ENCODE measurements at regions not wholly inside any gene's neighbourhood (a gene's known extent, or its start where the extent isn't known, plus 50 kb on each side); places are given as distances from the start of the nearest gene placed in this dataset.

DNA sequence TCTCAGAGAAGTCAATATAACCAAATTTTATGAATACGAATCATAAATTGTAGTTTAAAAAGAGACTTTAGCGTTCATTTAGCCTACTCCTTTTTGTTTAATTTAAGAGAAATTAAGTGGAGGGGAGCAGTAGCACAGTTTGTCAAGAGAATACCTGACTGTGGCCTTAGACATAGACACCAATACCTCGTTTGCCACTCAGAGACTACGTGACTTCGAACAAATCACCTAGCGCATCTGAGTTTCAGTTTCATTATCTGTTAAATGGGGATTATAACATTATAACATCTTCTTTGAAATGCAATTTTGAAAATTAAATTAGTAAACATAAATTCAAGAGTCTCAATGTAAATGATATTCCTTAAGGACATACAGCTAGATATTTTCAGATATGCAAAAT lies 581.5 kb upstream of the VRK2 start:
- no peaks in the 10 kb centered on the region for H3F3A ChIP-seq (ENCODE audit: low read depth)
- no peaks in the 10 kb centered on the region for H3K36me3 ChIP-seq (ENCODE audit: insufficient read depth, low read length)
- H3K4me1 ChIP-seq (ENCODE audit: insufficient read depth, low read length, poor library complexity, severe bottlenecking), result no peaks in the 10 kb centered on the region
- H3K4me2 ChIP-seq (ENCODE audit: low read depth, low read length, poor library complexity, severe bottlenecking), result no peak overlapping the region
- H4K20me1 ChIP-seq (ENCODE audit: insufficient read depth, low read length, poor library complexity, severe bottlenecking), result no peaks in the 10 kb centered on the region
- no peaks in the 10 kb centered on the region for H3K79me2 ChIP-seq (ENCODE audit: insufficient read depth, low read length)
- no peak overlapping the region for H2AFZ ChIP-seq (ENCODE audit: low read length)
- TF ChIP-seq EZH2phosphoT487 (IDR thresholded peaks at IDR 0.05; ENCODE audit: borderline replicate concordance), result no peak
- TF ChIP-seq, protein P1, sequence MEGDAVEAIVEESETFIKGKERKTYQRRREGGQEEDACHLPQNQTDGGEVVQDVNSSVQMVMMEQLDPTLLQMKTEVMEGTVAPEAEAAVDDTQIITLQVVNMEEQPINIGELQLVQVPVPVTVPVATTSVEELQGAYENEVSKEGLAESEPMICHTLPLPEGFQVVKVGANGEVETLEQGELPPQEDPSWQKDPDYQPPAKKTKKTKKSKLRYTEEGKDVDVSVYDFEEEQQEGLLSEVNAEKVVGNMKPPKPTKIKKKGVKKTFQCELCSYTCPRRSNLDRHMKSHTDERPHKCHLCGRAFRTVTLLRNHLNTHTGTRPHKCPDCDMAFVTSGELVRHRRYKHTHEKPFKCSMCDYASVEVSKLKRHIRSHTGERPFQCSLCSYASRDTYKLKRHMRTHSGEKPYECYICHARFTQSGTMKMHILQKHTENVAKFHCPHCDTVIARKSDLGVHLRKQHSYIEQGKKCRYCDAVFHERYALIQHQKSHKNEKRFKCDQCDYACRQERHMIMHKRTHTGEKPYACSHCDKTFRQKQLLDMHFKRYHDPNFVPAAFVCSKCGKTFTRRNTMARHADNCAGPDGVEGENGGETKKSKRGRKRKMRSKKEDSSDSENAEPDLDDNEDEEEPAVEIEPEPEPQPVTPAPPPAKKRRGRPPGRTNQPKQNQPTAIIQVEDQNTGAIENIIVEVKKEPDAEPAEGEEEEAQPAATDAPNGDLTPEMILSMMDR (conservative IDR thresholded peaks at IDR 0.05; ENCODE audit: low read length), result no peak
- no peaks in the 10 kb centered on the region for H3K27me3 ChIP-seq (ENCODE audit: insufficient read depth, low read length, poor library complexity, severe bottlenecking)
- no peaks in the 10 kb centered on the region for H3K9me2 ChIP-seq (replicated peaks; ENCODE audit: low read depth, low read length)
- no peak overlapping the region for H3K9ac ChIP-seq (ENCODE audit: low read depth, low read length, poor library complexity, severe bottlenecking)
- H3K9me3 ChIP-seq (ENCODE audit: insufficient read depth, low read depth, low read length), result no peaks in the 10 kb centered on the region
- H3K4me3 ChIP-seq (ENCODE audit: low read length, poor library complexity, severe bottlenecking), result no peak overlapping the region

DNA sequence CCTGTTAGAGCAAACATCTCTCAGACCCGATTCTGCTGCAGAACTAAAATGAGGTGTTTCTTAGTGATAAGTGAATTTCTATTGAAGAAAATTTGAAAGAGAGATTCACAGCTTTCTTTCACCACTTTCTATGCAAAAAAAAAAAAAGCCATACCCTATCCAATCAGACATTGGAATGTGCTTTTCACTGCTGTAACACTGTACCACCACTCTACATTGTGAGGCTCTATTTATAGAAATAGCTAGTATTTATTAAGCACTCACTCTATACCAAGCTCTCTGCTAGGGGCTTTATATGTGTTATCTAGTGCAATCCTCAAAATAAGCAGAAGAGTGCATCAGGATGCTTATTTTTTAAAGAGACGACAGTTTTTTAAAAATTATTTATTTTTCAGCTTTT lies 580.6 kb upstream of the VRK2 start:
- no peak overlapping the region for H3K4me3 ChIP-seq (ENCODE audit: low read length, poor library complexity, severe bottlenecking)
- no peaks in the 10 kb centered on the region for H3K9me2 ChIP-seq (replicated peaks; ENCODE audit: low read depth, low read length)
- H3K4me2 ChIP-seq (ENCODE audit: low read depth, low read length, poor library complexity, severe bottlenecking), result no peak overlapping the region
- TF ChIP-seq EZH2phosphoT487 (IDR thresholded peaks at IDR 0.05; ENCODE audit: borderline replicate concordance), result no peak
- TF ChIP-seq, protein P1 (conservative IDR thresholded peaks at IDR 0.05; ENCODE audit: low read length), result no peak
- H3K9ac ChIP-seq (ENCODE audit: low read depth, low read length, poor library complexity, severe bottlenecking), result no peak overlapping the region
- no peak overlapping the region for H2AFZ ChIP-seq (ENCODE audit: low read length)
- H3K9me3 ChIP-seq (ENCODE audit: insufficient read depth, low read depth, low read length), result no peaks in the 10 kb centered on the region
- H3K79me2 ChIP-seq (ENCODE audit: insufficient read depth, low read length), result no peaks in the 10 kb centered on the region
- no peaks in the 10 kb centered on the region for H3K27me3 ChIP-seq (ENCODE audit: insufficient read depth, low read length, poor library complexity, severe bottlenecking)
- no peaks in the 10 kb centered on the region for H3F3A ChIP-seq (ENCODE audit: low read depth)
- H3K4me1 ChIP-seq (ENCODE audit: insufficient read depth, low read length, poor library complexity, severe bottlenecking), result no peaks in the 10 kb centered on the region
- H3K36me3 ChIP-seq (ENCODE audit: insufficient read depth, low read length), result no peaks in the 10 kb centered on the region
- H4K20me1 ChIP-seq (ENCODE audit: insufficient read depth, low read length, poor library complexity, severe bottlenecking), result no peaks in the 10 kb centered on the region

DNA sequence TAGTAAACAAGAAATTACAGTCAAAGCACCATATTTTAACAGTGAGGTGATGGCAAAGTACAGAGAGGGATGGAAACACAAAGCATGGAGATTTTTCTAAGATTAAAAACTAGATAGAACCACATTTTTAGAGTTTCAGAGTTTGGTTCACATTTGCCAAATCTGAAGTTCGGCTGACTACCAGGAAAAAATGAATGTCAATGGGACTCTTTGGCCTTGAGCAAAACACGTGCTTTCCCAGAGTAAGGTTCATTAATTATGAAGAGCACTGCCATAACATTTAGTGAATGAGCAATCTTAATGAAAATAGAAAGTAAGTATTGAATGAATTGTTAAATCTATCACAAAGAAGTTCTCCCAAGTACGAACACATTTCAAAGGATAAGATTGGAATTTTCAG lies 571.2 kb upstream of the VRK2 start:
- H3K9ac ChIP-seq (ENCODE audit: low read depth, low read length, poor library complexity, severe bottlenecking), result no peak overlapping the region
- H3K4me1 ChIP-seq (ENCODE audit: insufficient read depth, low read length, poor library complexity, severe bottlenecking), result no peaks in the 10 kb centered on the region
- no peak overlapping the region for H3K4me3 ChIP-seq (ENCODE audit: low read length, poor library complexity, severe bottlenecking)
- H2AFZ ChIP-seq (ENCODE audit: low read length), result no peak overlapping the region
- H3K9me3 ChIP-seq (ENCODE audit: insufficient read depth, low read depth, low read length), result no peaks in the 10 kb centered on the region
- H4K20me1 ChIP-seq (ENCODE audit: insufficient read depth, low read length, poor library complexity, severe bottlenecking), result no peaks in the 10 kb centered on the region
- no peaks in the 10 kb centered on the region for H3K9me2 ChIP-seq (replicated peaks; ENCODE audit: low read depth, low read length)
- H3F3A ChIP-seq (ENCODE audit: low read depth), result no peaks in the 10 kb centered on the region
- TF ChIP-seq EZH2phosphoT487 (IDR thresholded peaks at IDR 0.05; ENCODE audit: borderline replicate concordance), result no peak
- TF ChIP-seq, protein P1 (conservative IDR thresholded peaks at IDR 0.05; ENCODE audit: low read length), result no peak
- H3K79me2 ChIP-seq (ENCODE audit: insufficient read depth, low read length), result no peaks in the 10 kb centered on the region
- no peaks in the 10 kb centered on the region for H3K36me3 ChIP-seq (ENCODE audit: insufficient read depth, low read length)
- H3K4me2 ChIP-seq (ENCODE audit: low read depth, low read length, poor library complexity, severe bottlenecking), result no peak overlapping the region
- no peaks in the 10 kb centered on the region for H3K27me3 ChIP-seq (ENCODE audit: insufficient read depth, low read length, poor library complexity, severe bottlenecking)
